OCI-LY7 (cell line): ENCODE measurements at regions not wholly inside any gene's neighbourhood (a gene's known extent, or its start where the extent isn't known, plus 50 kb on each side); places are given as distances from the start of the nearest gene placed in this dataset.

Experiments
- EZH2phosphoT487 ChIP-seq: fragments of 200-600 bp; sonication (generic); IDR thresholded peaks from 2 replicates; pipeline ENCODE4 v1.6.1; 2018; ENCODE audit warnings: low read depth, borderline replicate concordance, mild to moderate bottlenecking, mixed run types, antibody characterized with exemption, low read length, moderate library complexity, mixed read lengths
- TF ChIP-seq, protein P1 (sequence below): fragments of 200-600 bp; sonication (generic); conservative IDR thresholded peaks from 2 replicates; pipeline ENCODE4 v1.5.1; 2014; ENCODE audit warnings: mild to moderate bottlenecking, antibody characterized with exemption, low read length, moderate library complexity, mixed read lengths

DNA sequence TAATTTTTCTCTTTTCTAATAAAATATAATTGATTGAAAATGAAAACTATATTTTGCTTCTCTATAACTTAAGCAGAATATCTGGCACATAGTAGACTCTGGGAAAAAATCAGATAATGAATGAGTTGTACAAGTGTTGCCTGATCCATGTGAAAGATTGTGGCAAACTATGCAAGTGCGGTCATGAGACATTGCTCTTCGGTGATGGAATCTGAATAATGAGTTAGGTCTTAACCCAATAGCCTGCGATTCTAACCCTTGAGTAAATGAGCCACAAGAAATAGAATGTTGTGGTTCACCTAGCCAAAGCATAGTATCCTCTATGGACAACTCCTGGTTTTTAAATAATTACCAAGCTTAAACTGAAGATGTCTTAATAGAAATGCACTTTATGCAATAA, 333.7 kb upstream of the LUZP2 start:
- TF ChIP-seq, protein P1, sequence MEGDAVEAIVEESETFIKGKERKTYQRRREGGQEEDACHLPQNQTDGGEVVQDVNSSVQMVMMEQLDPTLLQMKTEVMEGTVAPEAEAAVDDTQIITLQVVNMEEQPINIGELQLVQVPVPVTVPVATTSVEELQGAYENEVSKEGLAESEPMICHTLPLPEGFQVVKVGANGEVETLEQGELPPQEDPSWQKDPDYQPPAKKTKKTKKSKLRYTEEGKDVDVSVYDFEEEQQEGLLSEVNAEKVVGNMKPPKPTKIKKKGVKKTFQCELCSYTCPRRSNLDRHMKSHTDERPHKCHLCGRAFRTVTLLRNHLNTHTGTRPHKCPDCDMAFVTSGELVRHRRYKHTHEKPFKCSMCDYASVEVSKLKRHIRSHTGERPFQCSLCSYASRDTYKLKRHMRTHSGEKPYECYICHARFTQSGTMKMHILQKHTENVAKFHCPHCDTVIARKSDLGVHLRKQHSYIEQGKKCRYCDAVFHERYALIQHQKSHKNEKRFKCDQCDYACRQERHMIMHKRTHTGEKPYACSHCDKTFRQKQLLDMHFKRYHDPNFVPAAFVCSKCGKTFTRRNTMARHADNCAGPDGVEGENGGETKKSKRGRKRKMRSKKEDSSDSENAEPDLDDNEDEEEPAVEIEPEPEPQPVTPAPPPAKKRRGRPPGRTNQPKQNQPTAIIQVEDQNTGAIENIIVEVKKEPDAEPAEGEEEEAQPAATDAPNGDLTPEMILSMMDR = no peak
- no peak for TF ChIP-seq EZH2phosphoT487
